ENCODE measurements at regions not wholly inside any gene's neighbourhood (a gene's known extent, or its start where the extent isn't known, plus 50 kb on each side); places are given as distances from the start of the nearest gene placed in this dataset.
A peak's percentile ranks its signal among the peaks of the same experiment; 100 is the strongest.

DNA sequence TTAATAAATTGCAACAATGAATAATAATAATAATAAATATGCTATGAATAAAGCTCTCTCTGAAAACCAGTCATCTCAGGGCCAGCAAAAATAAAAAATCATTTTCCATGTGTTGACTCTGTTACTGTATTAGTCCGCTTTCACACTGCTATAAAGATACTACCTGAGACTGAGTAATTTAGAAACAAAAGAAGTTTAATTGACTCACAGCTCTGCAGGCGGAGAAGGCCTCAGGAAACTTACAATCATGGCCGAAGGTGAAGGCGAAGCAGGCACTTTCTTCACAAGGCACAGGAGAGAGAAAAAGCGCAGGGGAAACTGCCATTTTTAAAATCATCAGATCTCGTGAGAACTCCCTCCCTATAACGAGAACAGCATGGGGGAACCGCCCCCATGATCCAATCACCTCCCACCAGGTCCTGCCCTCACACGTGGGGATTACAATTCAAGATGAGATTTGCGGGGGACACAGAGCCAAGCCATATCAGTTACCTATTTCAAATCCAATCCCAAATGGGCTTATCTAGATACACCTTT lies 224.1 kb downstream of the IGSF11 start:
- no peak for DNase-seq (ENCODE audit: low read depth in 2 of 3, low spot score in 1 of 3)

DNA sequence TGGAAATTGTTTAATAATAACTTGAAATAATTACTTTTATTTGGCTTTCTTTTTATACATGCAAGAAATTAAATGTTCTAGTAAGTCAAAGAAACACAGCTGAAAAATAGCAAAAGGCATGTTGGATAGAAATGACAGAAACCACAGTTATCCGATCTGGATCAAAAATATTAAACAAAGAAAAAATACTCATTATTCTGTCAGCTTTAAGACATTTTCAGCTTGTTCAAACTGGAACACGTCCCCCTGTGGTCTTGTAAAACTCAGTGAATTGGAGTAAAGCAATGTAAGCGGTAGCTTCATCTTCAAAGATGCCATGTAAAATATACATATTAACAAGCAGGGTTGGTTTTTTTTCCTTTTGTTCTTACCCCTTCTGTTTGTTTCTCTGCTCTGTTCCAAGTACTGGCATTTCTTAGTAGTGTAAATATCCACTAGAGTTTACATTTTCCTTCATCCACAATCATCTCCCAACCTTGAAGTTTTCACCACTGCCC lies 223.4 kb downstream of the IGSF11 start:
- DNase-seq (ENCODE audit: low read depth in 2 of 3, low spot score in 1 of 3) = no peak

DNA sequence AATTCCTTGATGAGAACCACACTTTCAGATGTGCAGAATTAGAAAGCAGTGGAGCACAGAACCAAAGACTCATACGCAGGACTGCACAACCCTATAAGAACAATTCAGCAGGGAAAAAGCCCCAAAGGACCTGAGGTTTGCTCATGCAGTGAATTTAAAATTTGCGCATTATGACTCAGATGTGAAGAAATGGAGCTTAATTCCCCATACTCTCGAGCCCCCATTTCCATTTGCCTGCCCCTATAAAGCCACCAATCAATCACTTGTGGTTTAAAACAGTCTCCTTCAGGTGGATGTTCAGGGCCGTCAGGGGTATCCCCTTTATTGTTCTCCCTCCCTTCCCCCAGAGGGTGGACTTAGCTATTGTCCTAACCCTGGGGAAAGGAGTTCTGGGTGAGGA lies 221.2 kb downstream of the IGSF11 start:
- no peak for DNase-seq (ENCODE audit: low read depth in 2 of 3, low spot score in 1 of 3)

DNA sequence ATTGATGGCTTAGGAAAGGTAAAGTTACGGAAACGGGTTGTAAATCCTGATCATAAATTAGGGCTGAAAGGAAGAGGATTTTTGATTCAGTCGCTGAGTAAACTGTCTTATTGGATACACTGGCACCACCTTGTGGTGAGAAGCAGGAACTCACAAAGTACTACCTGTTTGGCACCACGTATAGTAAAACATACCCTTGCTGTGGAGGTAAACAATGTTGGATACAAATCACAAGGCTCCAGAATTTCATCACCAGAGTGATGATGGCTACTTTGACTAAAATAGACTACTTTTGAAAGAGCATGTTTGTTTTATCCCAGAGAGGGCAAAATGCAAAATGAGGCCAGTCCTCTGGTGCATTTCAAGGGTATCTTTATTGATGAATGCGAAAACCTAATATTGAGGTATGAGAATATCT lies 216.9 kb downstream of the IGSF11 start:
- DNase-seq (ENCODE audit: low read depth in 2 of 3, low spot score in 1 of 3) = peak in 2 of 3 donors; percentile 12 to 36

DNA sequence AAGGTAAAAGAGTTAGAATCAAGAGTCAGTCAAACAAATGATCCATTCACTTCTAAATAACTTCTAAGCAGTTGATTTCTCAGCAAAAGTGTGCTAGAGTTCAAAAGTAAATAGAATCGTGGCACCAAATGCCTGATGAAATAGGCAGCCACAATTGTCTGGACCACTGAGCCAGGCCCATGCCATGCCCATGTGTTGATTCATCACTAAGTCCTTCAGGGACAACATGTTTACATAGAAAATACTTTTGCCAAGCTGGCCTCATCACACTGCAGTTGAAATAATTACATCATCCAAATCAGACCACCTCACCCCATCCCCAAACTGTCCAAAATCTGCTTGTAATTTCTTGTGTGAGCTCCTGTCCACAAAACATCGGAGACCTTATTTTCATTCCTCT lies 216.3 kb downstream of the IGSF11 start:
- DNase-seq (ENCODE audit: low read depth in 2 of 3, low spot score in 1 of 3) = no peak

DNA sequence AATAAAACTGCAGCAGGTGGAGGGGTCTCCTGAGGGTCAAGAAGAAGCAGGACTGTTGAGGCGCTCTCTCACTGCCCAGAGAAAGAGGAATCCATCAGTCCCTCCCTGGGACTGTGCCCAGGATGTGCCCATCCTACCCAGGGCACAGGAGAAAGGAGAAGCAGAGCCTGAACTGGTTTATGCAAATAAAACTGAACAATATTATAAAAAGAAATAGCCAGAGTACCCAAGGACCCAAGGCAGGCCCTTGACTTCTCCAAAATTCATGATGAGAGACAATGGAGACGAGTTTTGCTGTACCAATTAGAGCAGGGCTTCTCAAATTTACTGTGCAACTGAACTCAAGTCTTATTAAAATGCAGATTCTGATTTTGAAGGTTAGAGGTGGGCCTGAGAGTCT lies 211.0 kb downstream of the IGSF11 start:
- DNase-seq (ENCODE audit: low read depth in 2 of 3, low spot score in 1 of 3) = no peak

DNA sequence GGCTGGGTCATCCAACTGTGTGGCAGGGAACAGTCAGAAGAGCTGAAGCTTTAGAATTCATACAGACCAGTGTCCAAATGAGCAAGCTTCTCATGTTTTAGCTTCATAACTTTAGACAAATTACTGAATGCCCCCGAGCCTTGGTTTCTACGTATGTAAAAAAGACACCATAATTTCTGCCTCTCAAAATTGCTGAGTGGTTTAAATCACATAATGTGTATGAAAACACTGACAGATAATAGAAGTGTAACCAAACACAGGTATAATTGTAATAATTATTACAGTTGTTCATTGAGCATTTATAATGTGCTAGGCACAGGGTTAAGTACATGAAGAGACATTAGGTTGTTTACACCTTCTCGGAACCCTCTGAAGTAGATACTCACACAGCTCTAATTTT lies 207.2 kb downstream of the IGSF11 start:
- no peak for DNase-seq (ENCODE audit: low read depth in 2 of 3, low spot score in 1 of 3)

DNA sequence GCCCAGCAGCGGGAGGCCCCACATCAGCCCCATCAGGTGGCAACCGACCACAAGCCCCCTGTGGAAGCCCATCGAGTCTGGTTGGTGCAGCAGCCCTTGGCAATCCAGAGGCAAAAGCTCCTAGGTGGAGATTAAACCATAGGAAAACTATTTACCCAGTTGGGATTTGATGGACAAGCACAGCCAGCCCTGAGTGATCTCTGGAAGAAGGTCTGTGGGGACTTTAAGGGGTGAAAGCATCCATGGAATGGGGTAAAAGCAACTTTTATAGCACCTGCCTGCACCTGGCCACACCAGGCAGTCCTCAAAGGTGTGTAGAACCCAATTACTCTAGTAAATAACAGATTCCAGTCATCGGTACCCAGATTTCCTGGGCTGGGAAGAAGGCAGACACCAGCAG lies 206.3 kb downstream of the IGSF11 start:
- DNase-seq (ENCODE audit: low read depth in 2 of 3, low spot score in 1 of 3) = no peak

DNA sequence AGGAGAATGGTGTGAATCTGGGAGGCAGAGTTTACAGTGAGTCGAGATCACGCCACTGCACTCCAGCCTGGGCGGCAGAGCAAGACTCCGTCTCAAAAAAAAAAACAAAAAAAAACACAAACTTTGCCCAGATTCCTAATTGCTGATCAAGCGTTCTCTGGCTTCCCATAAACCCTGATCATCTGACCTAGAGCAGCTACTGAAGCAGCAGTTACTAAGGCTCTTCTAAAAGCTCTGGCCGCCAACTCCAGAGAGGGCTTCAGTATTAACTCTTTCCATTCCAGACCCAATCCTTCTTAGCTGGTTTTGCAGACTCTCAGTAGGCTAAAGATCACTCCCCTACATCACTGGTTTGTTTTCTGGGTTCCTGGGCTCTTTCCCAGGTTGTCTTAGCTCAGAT lies 201.6 kb downstream of the IGSF11 start:
- DNase-seq (ENCODE audit: low read depth in 2 of 3, low spot score in 1 of 3) = no peak

DNA sequence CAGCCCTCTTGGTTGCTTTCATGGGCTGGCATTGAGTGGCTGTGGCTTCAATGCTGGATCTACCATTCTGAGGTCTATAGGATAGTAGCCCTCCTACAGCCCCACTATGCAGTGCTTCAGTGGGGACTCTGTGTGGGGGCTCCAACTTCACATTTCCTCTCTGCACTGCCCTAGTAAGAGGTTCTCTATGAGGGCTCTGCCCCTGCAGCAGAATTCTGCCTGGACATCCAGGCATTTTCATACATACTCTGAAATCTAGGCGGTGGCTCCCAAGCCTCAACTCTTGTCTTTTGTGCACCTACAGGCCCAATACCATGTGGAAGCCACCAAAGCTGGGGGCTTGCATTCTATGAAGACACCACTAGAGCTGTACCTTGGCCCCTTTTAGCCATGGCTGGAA lies 195.8 kb downstream of the IGSF11 start:
- DNase-seq (ENCODE audit: low read depth in 2 of 3, low spot score in 1 of 3) = no peak

DNA sequence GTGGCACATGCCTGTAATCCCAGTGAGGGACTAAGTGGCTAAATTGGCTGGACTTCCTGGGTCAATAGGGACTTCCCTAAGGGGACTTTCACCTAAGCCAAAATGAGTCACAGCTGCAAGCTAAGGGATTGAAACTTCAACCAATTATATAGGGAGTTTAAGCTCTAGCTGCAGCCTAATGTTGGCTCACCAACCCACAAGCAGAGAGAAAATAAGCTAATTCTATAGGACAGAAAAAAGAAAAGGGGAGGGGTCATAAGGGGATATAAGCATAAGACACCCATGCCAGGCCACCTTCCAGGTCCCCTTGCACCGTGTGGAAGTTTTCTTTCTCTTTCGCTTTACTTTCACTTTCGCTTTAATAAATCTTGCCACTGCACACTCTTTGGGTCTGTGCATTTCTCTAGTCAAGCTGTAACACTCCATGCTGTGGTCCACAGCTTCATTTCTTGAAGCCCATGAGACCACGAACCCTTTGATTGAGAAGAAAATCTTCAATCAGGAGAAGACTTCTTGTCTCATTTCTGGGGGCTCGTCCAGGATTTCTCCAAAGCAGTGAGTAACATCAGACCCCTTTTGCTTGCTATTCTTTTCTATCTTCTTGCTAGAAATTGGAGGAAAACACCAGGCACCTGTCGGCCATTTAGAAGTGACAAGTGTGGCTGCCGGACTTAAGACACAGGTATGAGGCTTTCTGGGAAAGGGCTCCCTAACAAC lies 192.3 kb downstream of the IGSF11 start:
- DNase-seq (ENCODE audit: low read depth in 2 of 3, low spot score in 1 of 3) = no peak

DNA sequence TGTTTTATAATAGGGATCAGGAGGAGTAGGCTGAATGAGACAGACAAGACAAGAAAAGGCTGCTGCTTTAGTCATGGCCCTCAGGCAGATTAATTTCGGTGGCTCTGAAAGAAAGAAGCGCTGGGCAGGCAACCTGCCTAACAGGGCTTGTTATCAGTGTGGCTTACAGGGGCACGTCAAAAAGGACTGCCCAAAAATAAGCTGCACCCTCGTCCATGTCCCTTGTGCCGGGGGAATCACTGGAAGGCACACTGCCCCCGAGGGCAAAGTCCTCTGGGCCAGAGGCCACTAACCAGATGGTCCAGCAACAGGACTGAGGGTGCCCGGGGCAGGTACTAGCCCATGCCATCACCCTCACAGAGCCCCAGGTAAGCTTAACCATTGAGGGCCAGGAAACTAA lies 188.5 kb downstream of the IGSF11 start:
- DNase-seq (ENCODE audit: low read depth in 2 of 3, low spot score in 1 of 3) = no peak
